Kidney (tissue), 13 donors: ENCODE measurements at regions not wholly inside any gene's neighbourhood (a gene's known extent, or its start where the extent isn't known, plus 50 kb on each side); places are given as distances from the start of the nearest gene placed in this dataset.
A peak's percentile ranks its signal among the peaks of the same experiment; 100 is the strongest.

Experiments used
- DNase-seq, 5 donors: peaks; one replicate each; pipeline ENCODE4 v3.0.0-alpha.2; 2013 to 2020
- FAIRE-seq: peaks from 2 replicates; lab custom pipeline; 2012; peaks lifted over from hg19 to GRCh38; lab: Jason Lieb, UNC
- H3K27ac ChIP-seq, 2 donors: one replicate each; pipeline ENCODE4 v1.7.0; 2013; ENCODE audit warnings: low read depth in 2 of 2, low read length in 2 of 2, inconsistent platforms in 1 of 2
- H3K27me3 ChIP-seq: one replicate; pipeline ENCODE4 v1.7.1; 2013; ENCODE audit warnings: low read length, inconsistent platforms; ENCODE audit not compliant: control insufficient read depth, insufficient read depth
- H3K36me3 ChIP-seq, 3 donors: one replicate each; pipeline versions ENCODE4 v1.7.0 to v1.7.1; 2013; ENCODE audit warnings: low read length in 3 of 3, control low read depth in 1 of 3, inconsistent platforms in 1 of 3; ENCODE audit not compliant: insufficient read depth in 3 of 3, control insufficient read depth in 2 of 3
- H3K4me1 ChIP-seq, 3 donors: one replicate each; pipeline versions ENCODE4 v1.7.0 to v1.7.1; 2013; ENCODE audit warnings: low read length in 3 of 3, inconsistent platforms in 1 of 3, low read depth in 1 of 3; ENCODE audit not compliant: control insufficient read depth in 2 of 3, insufficient read depth in 2 of 3
- H3K4me3 ChIP-seq, 3 donors: one replicate each; pipeline versions ENCODE4 v1.7.0 to v1.8.1; 2013; ENCODE audit warnings: low read length in 3 of 3, control low read depth in 1 of 3, inconsistent platforms in 1 of 3
- H3K9ac ChIP-seq, 3 donors: one replicate each; pipeline versions ENCODE4 v1.7.0 to v1.7.1; 2013; ENCODE audit warnings: low read length in 3 of 3, control low read depth in 1 of 3, inconsistent platforms in 1 of 3
- H3K9me3 ChIP-seq, 3 donors: one replicate each; pipeline versions ENCODE4 v1.7.0 to v1.7.1; 2013; ENCODE audit warnings: low read length in 3 of 3, control low read depth in 1 of 3, inconsistent platforms in 1 of 3; ENCODE audit not compliant: control insufficient read depth in 2 of 3, insufficient read depth in 1 of 3
- CTCF ChIP-seq: IDR thresholded peaks from 3 replicates; pipeline ENCODE4 v1.5.1; 2012; ENCODE audit warnings: mild to moderate bottlenecking, moderate library complexity, borderline replicate concordance; ENCODE audit not compliant: insufficient read depth; ENCODE audit errors: extremely low read depth
- intact Hi-C: fragments of 100-400 bp; cut with DNase I; formaldehyde crosslinking; loops from one replicate; pipeline ENCODE4 v1.11.1; 2022
- donor health status: control.
- donor health status: control.
- donor health status: control.
- donor health status: control.
- donor health status: control.
- donor health status: DM: yes; HTN: yes; CAD: no.
- donor health status: Normal renal cell carcinoma (clear cell type).

GRCh38 chr4:100098681-100099080, 91.6 kb downstream of the DDIT4L start:
- H3K27ac ChIP-seq, result no peak overlapping the region
- no peaks in the 10 kb centered on the region for H3K9me3 ChIP-seq
- TF ChIP-seq CTCF, result no peak
- no peaks in the 10 kb centered on the region for H3K36me3 ChIP-seq
- no peak overlapping the region for H3K9ac ChIP-seq
- DNase-seq (no peak), FAIRE-seq (no peak)
- intact Hi-C loops, result no loop called here
- H3K4me3 ChIP-seq, result no peak overlapping the region
- H3K4me1 ChIP-seq, result peaks cover 0 to 3% (median 0%) of the 10 kb centered on the region in 3 donors
- H3K27me3 ChIP-seq, result no peaks in the 10 kb centered on the region

GRCh38 chr4:100098011-100098545, 92.2 kb downstream of the DDIT4L start:
- TF ChIP-seq CTCF, result no peak
- Histone ChIP-seq H3K27me3 (no peaks in the 10 kb centered on the region), H3K4me3 (no peak overlapping the region), H3K9ac (no peak overlapping the region), H3K4me1 (peaks cover 0 to 9% (median 2%) of the 10 kb centered on the region in 3 donors), H3K27ac (no peak overlapping the region), H3K9me3 (no peaks in the 10 kb centered on the region), H3K36me3 (no peaks in the 10 kb centered on the region)
- DNase-seq (no peak), FAIRE-seq (no peak)
- intact Hi-C loops, result no loop called here

GRCh38 chr4:100095729-100096595, 94.3 kb downstream of the DDIT4L start:
- no peak for FAIRE-seq

More at GRCh38 chr4:100095729-100096595, 94.3 kb downstream of the DDIT4L start:
- peak; percentile 61 for TF ChIP-seq CTCF
- H3K4me1 ChIP-seq, result peaks cover 0 to 14% (median 2%) of the 10 kb centered on the region in 3 donors
- peak; percentile 42 to 84 (median 72) for DNase-seq
- H3K27me3 ChIP-seq, result no peaks in the 10 kb centered on the region
- H3K9me3 ChIP-seq, result no peaks in the 10 kb centered on the region
- no peak overlapping the region for H3K4me3 ChIP-seq
- no peaks in the 10 kb centered on the region for H3K36me3 ChIP-seq
- no peak overlapping the region for H3K9ac ChIP-seq
- intact Hi-C loops, result no loop called here
- H3K27ac ChIP-seq, result no peak overlapping the region
